Subcutaneous abdominal adipose tissue (tissue), 5 donors: ENCODE measurements at regions not wholly inside any gene's neighbourhood (a gene's known extent, or its start where the extent isn't known, plus 50 kb on each side); places are given as distances from the start of the nearest gene placed in this dataset.

ENCODE experiments used
- H3K27ac ChIP-seq: one replicate; pipeline ENCODE4 v1.7.0; 2013; ENCODE audit warnings: low read depth, mild to moderate bottlenecking, inconsistent platforms, low read length, moderate library complexity
- H3K27me3 ChIP-seq, 5 donors: one replicate each; pipeline ENCODE4 v1.7.0; 2013; ENCODE audit warnings: low read length in 5 of 5, inconsistent platforms in 1 of 5; ENCODE audit not compliant: control insufficient read depth in 5 of 5, insufficient read depth in 4 of 5
- H3K36me3 ChIP-seq, 5 donors: one replicate each; pipeline ENCODE4 v1.7.0; 2013; ENCODE audit warnings: low read length in 5 of 5; ENCODE audit not compliant: control insufficient read depth in 5 of 5, insufficient read depth in 5 of 5
- H3K4me1 ChIP-seq, 5 donors: one replicate each; pipeline ENCODE4 v1.7.0; 2013; ENCODE audit warnings: low read length in 5 of 5, mild to moderate bottlenecking in 3 of 5, moderate library complexity in 1 of 5; ENCODE audit not compliant: control insufficient read depth in 5 of 5, insufficient read depth in 5 of 5
- H3K4me3 ChIP-seq, 5 donors: one replicate each; pipeline ENCODE4 v1.7.0; 2013; ENCODE audit warnings: low read length in 5 of 5, low read depth in 1 of 5
- H3K9ac ChIP-seq, 5 donors: one replicate each; pipeline ENCODE4 v1.7.0; 2013; ENCODE audit warnings: low read length in 5 of 5, mild to moderate bottlenecking in 4 of 5, moderate library complexity in 3 of 5
- H3K9me3 ChIP-seq, 5 donors: one replicate each; pipeline ENCODE4 v1.7.0; 2013; ENCODE audit warnings: low read length in 5 of 5; ENCODE audit not compliant: control insufficient read depth in 5 of 5
- donor health status: healthy.
- donor health status: healthy.
- donor health status: healthy.
- donor health status: healthy.
- donor health status: healthy.

DNA sequence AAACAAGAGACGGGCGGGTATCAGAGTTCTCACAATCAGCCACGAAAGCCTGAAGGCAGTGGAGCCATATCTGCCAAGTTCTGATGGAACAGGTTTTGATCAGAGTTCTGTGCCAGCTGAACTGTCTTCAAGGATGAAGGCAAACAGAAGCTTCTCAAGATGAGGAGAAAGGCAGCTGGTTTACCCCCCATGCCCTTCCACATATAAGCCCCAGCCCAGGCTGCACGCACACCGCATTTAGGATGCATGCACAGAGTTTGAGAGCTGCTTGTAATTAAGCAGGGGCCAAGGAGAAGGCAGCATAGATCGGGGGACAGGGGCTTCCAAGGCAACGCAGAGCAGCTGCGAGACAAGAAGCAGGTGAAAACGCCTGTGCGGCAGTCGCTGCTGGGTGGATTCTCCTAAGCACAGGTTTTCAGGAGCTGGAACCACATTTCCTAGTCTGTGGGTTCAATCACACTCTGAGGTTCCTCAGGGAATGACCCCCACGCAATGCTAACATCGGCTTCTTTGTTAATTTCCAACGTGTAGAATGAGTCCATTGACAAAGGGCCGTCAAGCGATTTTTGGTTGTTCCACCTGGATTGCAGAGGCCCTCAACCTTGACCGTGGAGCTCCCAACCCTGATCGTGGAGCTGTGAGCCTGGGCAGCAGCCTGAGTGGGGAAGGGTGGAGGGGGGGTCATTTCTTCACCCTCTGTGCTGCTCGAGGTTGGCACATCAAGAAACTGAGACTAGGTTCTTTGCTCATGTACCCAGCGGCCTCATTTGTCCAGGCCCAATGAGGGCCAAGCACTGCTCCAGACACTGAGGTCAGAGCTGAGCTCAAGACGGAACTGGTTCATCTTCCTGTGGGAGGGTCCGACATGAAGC, 81.7 kb upstream of the SHISAL1 start:
- Histone ChIP-seq H3K4me3 (no peak overlapping the region), H3K9me3 (no peaks in the 10 kb centered on the region), H3K27me3 (peaks cover 0 to 34% (median 25%) of the 10 kb centered on the region in 5 donors), H3K4me1 (peaks cover 0 to 5% (median 2%) of the 10 kb centered on the region in 5 donors), H3K36me3 (no peaks in the 10 kb centered on the region), H3K27ac (no peak overlapping the region), H3K9ac (no peak overlapping the region)

DNA sequence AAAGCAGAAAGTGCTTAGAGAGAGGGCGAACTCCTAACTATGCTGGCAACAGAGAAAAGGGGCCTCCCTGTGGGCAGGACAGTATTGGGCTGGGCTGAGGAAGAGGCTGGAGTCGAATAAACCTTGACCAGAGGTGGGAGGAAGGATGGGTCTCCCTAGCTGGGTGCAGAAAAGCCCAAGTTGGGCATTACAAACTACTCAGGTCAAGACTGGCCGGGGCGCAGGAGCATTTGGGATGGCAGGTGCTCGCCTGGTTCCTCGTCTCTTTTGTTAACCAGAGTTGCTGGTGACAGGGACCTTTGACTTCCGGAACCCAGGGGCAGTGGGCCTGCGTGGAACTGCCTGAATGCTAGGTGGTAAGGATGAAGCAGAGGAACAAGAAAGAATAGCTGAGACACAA, 80.3 kb upstream of the SHISAL1 start:
- H3K9me3 ChIP-seq: no peaks in the 10 kb centered on the region
- H3K27me3 ChIP-seq: peaks cover 6 to 36% (median 25%) of the 10 kb centered on the region in 5 donors
- H3K4me1 ChIP-seq: no peaks in the 10 kb centered on the region
- H3K36me3 ChIP-seq: no peaks in the 10 kb centered on the region
- no peak overlapping the region for H3K4me3 ChIP-seq
- H3K9ac ChIP-seq: no peak overlapping the region
- no peak overlapping the region for H3K27ac ChIP-seq

DNA sequence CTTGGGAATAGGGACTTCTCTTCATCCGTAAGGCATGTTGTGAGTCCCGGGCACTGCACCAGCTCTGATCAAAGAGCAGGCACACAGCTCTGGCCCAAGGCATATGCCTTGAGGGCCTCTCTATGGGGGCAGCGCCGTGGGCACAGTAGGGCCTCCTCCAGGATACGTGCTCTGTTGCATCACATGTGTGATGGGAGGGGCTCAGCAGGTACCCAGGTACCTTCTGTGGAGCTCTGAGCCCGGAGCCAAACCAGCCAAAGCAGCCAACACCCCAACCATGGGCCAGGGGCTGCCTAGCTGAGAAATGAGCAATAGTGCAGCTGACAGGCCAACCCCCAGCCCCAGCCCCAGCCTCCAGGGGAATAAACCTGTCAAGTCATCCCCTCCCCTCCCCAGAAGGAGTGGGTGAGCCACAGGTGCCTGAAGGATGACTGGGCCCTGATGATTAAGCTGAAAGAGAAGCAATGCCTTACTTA, 79.7 kb upstream of the SHISAL1 start:
- H3K9ac ChIP-seq: no peak overlapping the region
- H3K27ac ChIP-seq: no peak overlapping the region
- peaks cover 6 to 36% (median 25%) of the 10 kb centered on the region in 5 donors for H3K27me3 ChIP-seq
- H3K4me3 ChIP-seq: no peak overlapping the region
- H3K36me3 ChIP-seq: no peaks in the 10 kb centered on the region
- no peaks in the 10 kb centered on the region for H3K9me3 ChIP-seq
- no peaks in the 10 kb centered on the region for H3K4me1 ChIP-seq

DNA sequence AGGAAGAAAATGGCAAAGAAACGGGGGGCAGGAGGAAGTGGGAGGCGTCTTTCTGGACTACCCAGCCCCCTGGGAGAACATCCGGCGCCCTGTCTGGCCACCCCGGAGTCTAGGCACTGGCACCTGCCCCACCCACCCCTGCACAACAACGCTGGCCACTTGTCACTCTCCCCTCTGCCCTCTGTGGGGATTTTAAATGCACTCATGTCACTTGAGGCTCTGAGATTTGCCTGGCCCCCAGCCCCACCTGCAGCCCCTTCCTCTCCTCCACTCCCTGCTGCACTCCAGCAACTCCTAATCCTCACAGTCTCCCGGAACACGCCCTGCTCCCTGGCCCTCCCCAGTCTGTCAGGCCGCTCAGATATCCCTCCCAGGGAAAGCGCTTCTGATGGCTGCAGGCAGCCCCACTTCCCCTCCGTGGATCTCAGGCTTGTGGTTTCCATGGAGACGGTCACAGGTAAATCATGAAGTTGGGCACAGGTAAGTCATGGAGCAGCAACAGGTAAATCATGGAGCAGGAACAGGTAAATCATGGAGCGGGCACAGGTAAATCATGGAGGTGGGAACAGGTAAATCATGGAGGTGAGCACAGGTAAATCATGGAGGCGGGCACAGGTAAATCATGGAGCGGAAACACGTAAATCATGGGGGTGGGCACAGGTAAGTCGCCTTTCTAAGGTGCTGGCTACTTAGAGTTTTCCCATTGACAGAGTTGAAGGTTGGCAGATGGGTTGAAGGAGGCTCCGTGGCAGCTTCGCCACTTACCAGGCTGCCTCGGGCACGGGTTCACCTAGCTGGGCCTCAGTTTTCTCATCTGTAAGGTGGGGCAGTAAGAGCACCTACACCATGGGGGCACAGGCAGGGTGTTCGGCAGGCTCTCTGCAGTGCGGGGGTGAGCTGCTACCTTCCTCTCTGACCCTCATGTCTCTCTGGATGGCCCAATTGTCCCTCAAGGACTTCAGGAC, 79.0 kb upstream of the SHISAL1 start:
- Histone ChIP-seq H3K27ac (no peak overlapping the region), H3K4me3 (no peak overlapping the region), H3K27me3 (peaks cover 6 to 34% (median 27%) of the 10 kb centered on the region in 5 donors), H3K9me3 (no peaks in the 10 kb centered on the region), H3K9ac (no peak overlapping the region), H3K4me1 (no peaks in the 10 kb centered on the region), H3K36me3 (no peaks in the 10 kb centered on the region)

DNA sequence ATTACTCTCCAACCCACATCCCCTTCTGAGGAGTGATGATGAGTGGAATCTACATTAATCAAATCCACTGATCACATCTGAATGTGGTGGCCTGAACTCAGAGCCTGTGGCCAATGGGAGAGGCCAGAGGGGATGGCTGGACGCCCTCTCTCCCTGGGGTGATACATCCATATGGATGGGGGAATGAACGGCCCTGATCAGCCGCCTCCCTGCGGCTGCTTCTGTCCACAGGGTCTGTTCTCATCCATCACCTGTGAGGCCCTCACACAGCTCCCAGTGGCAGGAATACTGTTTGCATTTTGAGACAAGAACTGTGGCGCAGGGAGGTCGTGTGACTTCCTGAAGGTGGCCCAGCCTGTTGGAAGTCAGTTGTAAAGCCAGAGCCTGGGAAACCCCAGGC, 78.3 kb upstream of the SHISAL1 start:
- Histone ChIP-seq H3K4me1 (no peaks in the 10 kb centered on the region), H3K4me3 (no peak overlapping the region), H3K9ac (no peak overlapping the region), H3K27ac (no peak overlapping the region), H3K36me3 (no peaks in the 10 kb centered on the region), H3K9me3 (no peaks in the 10 kb centered on the region), H3K27me3 (peaks cover 6 to 28% (median 25%) of the 10 kb centered on the region in 5 donors)

DNA sequence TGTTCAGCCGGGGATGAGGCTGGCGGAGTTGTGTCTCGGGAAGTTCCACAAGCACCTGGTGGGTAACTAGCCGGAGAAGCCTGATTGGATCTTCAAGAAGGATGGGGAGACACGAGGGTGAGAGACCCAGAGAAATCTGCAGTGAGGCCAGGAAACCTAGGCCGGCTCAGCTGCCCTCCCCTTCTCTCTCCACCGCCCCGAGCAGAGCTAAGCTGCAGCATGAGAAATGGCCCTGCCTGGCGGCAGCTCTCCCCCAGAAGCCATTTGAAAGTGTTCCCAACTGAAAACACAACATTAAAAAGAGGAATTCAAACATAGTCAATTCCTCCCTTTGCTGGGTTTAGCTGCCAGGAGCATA, 77.8 kb upstream of the SHISAL1 start:
- Histone ChIP-seq H3K4me1 (no peaks in the 10 kb centered on the region), H3K4me3 (no peak overlapping the region), H3K27me3 (peaks cover 6 to 25% (median 23%) of the 10 kb centered on the region in 5 donors), H3K27ac (no peak overlapping the region), H3K9ac (no peak overlapping the region), H3K36me3 (no peaks in the 10 kb centered on the region), H3K9me3 (no peaks in the 10 kb centered on the region)

DNA sequence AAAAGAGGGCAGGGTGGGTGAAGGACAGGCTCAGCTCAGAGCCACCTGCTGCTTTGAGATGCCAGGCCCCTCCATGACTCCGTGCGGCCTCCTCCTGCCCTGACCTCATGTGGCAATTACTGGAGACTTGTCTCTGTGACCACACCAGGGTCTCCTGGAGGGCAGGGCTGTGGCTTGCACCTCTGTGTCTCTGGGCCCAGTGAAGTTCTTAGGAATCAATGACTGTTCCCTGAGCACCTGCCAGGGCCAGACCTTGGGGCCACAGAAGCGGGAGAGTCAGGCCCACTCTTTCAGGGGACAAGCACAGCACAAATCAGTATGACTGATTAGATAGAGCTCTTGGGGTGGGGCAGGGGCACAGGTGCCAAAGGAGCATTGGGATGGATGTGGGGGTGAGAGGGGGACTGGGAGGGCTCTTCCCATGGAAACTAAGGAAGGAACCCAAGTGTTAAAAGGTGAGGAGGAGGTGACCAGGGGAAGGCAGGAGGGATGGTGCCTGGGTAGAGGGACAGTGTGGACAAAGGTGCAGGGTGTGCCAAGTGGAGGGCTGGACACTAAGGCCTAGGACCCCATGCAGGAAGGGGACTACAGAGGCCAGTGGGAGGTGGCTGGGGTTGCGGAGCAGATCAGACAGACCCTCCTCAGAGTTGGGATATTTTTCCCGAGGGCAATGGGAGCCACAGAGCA, 77.3 kb upstream of the SHISAL1 start:
- H3K4me1 ChIP-seq: no peaks in the 10 kb centered on the region
- no peak overlapping the region for H3K4me3 ChIP-seq
- H3K36me3 ChIP-seq: no peaks in the 10 kb centered on the region
- H3K27me3 ChIP-seq: peaks cover 6 to 22% (median 18%) of the 10 kb centered on the region in 5 donors
- no peak overlapping the region for H3K27ac ChIP-seq
- no peaks in the 10 kb centered on the region for H3K9me3 ChIP-seq
- no peak overlapping the region for H3K9ac ChIP-seq

DNA sequence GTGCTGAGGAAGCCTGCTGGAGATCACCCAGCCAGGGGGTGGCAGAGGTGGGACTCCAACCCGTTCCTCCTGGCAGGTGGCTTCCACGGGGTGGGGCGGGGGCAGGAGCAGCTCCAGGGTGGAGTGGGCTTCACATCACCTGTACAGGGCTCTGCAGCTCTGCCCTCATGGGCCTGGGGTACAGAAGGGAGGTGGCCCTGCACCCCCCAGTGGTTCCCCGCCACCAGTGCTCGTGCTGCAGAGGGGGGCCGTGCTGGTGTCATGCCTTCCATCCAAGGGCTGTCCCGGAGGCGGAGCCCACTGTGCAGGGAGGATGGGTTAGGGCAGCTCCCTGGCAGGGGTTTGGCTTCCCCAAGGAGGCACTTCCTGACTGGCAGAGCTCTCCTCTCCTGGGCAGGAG, 76.4 kb upstream of the SHISAL1 start:
- Histone ChIP-seq H3K27me3 (peaks cover 6 to 15% (median 12%) of the 10 kb centered on the region in 5 donors), H3K9ac (no peak overlapping the region), H3K27ac (no peak overlapping the region), H3K4me3 (no peak overlapping the region), H3K36me3 (no peaks in the 10 kb centered on the region), H3K9me3 (no peaks in the 10 kb centered on the region), H3K4me1 (peaks cover 0 to 3% (median under 1%) of the 10 kb centered on the region in 5 donors)

DNA sequence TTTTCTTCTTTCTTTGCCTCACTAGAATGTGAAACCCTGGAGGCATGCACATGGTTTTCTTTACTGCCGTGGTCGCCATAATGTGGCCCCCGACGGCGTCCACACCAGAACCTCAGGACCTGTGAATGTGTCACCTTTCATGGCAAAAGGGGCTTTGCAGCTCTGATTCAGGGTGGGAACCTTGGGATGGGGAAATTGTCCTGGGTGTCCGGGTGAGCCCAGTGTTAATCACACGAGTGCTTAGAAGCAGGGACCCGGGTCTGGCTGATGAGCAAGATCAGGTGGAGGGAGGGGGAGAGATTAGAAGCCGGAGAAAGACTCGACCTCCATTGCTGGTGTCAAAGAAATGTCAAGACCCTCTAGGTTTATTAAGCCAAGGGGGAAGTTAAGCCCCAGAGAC, 74.7 kb upstream of the SHISAL1 start:
- Histone ChIP-seq H3K36me3 (no peaks in the 10 kb centered on the region), H3K9me3 (no peaks in the 10 kb centered on the region), H3K4me3 (no peak overlapping the region), H3K4me1 (peaks cover 5 to 20% (median 17%) of the 10 kb centered on the region in 5 donors), H3K27me3 (peaks cover 4 to 11% (median 8%) of the 10 kb centered on the region in 5 donors), H3K27ac (no peak overlapping the region), H3K9ac (no peak overlapping the region)
